ENCODE measurements at regions not wholly inside any gene's neighbourhood (a gene's known extent, or its start where the extent isn't known, plus 50 kb on each side); places are given as distances from the start of the nearest gene placed in this dataset.

DNA sequence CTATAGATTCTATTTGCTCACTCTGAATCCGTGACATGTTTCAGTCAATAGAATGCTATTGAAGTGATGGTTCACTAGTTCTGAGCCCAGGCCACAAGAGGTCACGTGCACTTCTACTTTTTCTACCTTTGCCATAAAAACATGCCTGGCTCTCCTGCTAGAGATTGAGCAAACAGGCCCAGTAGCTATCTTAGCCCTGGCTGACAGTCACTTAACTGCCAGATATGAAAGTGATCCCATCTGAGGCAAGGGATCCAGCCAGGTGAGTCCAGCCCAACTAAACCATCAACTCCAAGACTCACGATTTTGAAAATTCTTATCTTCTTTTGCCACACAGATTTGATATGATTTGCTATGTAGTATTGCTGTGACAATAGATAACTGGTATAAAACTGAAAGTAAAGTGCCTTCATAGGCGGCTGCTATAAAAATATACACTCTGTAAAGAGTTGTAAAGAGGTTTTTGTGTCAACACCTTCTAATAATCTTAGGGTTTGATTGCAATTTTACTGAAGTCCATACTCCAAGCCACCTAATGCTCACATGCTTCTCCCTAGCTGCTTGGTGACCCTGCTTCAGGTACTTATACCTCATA is 937.7 kb upstream of the SOX9 start:
- 78% methylated on average over 4 of the region's 4 CpGs for WGBS
- no peaks in the 10 kb centered on the region for H3K27me3 ChIP-seq (ENCODE audit: control insufficient read depth, insufficient read depth)
- H3K4me3 ChIP-seq (ENCODE audit: low read length): no peak overlapping the region
- no peaks in the 10 kb centered on the region for H3K9me3 ChIP-seq (ENCODE audit: control insufficient read depth, low read length)
- DNase-seq (no peak), ATAC-seq (no peak)
- no peaks in the 10 kb centered on the region for H3K4me1 ChIP-seq (ENCODE audit: control insufficient read depth, insufficient read depth, low read length)
- intact Hi-C loops (cut with DNase I): no loop called here
- no peak overlapping the region for H3K27ac ChIP-seq (ENCODE audit: low read length)

DNA sequence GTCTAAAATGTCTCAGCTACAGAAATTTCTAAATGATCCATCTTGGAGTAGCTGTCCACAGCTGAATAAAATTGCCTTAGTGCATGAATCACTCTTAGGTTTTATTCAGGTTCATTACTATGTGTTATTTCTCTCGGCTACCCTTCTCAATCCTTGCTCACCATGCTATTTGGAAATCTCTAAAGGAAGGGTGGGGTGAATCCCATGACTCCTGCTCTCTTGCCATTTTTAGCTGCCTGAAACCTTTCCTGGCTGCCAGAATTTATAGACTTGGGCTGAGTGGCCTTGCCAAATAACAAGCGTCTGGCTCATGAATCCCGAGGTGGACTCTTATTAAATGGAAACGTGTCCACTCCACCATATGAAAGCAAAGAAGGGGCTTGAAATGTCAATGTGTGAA is 936.1 kb upstream of the SOX9 start:
- peak in 1 of 2 donors; percentile 49 for ATAC-seq

DNA sequence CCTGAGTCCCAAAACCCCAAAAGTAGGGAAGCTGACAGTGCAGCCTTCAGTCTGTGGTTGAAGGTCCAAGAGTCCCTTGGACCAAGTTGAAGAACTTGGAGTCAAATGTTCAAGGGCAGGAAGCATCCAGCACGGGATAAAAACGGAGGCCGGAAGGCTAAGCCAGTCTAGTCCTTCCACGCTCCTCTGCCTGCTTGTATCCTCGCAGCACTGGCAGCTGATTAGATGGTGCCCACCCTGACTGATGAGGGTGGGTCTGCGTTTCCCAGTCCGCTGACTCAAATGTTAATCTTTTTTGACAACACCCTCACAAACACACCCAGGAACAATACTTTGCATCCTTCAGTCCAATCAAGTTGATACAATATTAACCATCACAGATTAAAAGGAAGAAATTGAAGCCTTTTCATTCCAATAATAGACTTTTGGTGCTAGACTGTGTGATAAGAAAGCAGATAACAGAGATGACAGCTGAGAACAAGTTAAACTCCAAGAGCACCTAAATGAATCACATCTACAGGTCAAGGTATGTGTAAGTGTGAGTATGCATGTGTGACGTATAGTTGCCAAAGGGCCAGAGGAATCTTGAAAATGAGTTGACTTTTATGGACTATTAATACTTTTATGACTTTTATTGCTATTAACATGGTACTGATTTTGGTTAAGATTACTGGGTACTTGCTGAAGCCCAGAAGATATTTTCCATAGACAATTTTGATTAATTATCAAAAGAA is 933.5 kb upstream of the SOX9 start:
- Histone ChIP-seq H3K27ac (ENCODE audit: low read length) (no peak overlapping the region), H3K4me1 (ENCODE audit: control insufficient read depth, insufficient read depth, low read length) (no peaks in the 10 kb centered on the region), H3K4me3 (ENCODE audit: low read length) (no peak overlapping the region), H3K27me3 (ENCODE audit: control insufficient read depth, insufficient read depth) (no peaks in the 10 kb centered on the region), H3K9me3 (ENCODE audit: control insufficient read depth, low read length) (no peaks in the 10 kb centered on the region)
- DNase-seq: no peak
- ATAC-seq: no peak
- intact Hi-C loops (cut with DNase I): no loop called here
- 92% methylated on average over 8 of the region's 8 CpGs for WGBS

More for the DNA sequence above, 936.1 kb upstream of the SOX9 start:
- no peaks in the 10 kb centered on the region for H3K27me3 ChIP-seq (ENCODE audit: control insufficient read depth, insufficient read depth)
- no peak overlapping the region for H3K27ac ChIP-seq (ENCODE audit: low read length)
- 74% methylated on average over 4 of the region's 4 CpGs for WGBS
- H3K9me3 ChIP-seq (ENCODE audit: control insufficient read depth, low read length): no peaks in the 10 kb centered on the region
- DNase-seq: no peak
- intact Hi-C loops (cut with DNase I): no loop called here
- H3K4me1 ChIP-seq (ENCODE audit: control insufficient read depth, insufficient read depth, low read length): no peaks in the 10 kb centered on the region
- H3K4me3 ChIP-seq (ENCODE audit: low read length): no peak overlapping the region

DNA sequence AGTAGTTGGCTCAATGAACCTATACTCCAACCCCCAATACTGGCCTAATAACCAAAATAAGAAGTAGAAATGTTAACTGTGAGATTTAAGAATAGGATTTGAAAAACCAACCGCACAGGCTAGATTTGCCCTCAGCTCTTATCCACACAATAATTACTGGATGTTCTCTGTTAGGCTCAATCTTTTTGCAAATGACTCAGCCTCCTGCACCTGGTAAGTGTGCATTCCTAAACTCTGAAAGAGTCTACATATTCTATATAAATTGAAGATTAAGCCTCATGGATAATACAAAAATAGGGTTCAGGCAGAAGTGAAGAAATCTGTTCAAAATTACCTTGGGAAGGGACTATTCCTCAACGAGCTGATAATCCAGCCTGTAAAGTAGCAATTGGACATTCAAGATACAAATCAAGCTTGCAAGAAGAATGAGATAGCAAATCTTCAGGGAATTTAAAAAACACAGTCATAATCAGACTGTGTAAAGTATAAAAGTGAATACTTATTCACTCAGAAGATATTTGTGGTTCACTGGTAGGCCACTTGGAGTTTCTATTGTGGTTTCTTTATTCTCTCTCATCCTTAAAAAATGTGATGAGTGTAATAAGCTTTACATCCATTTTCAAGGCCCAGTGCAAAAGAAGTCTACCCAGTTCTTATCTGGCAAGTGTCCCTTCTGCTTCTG is 931.9 kb upstream of the SOX9 start:
- no peak overlapping the region for H3K27ac ChIP-seq (ENCODE audit: low read length)
- intact Hi-C loops (cut with DNase I): no loop called here
- no peak for DNase-seq
- H3K9me3 ChIP-seq (ENCODE audit: control insufficient read depth, low read length): no peaks in the 10 kb centered on the region
- 69% methylated on average over 2 of the region's 2 CpGs for WGBS
- no peak overlapping the region for H3K4me3 ChIP-seq (ENCODE audit: low read length)
- no peaks in the 10 kb centered on the region for H3K4me1 ChIP-seq (ENCODE audit: control insufficient read depth, insufficient read depth, low read length)
- H3K27me3 ChIP-seq (ENCODE audit: control insufficient read depth, insufficient read depth): no peaks in the 10 kb centered on the region
- ATAC-seq: no peak

DNA sequence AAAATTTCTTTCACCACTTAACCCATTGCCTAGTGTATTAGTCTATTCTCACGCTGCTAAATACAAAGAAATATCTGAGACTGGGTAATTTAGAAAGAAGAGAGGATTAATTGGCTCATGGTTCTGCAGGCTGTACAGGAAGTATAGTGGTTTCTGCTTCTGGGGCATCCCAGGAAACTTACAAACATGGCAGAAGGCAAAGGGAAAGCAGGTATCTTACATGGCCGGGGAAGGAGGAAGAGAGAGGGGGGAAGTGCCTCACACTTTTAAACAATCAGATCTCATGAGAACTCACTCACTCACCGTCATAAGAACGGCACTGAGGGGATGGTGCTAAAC is 931.4 kb upstream of the SOX9 start:
- no peaks in the 10 kb centered on the region for H3K4me1 ChIP-seq (ENCODE audit: control insufficient read depth, insufficient read depth, low read length)
- WGBS: 66% methylated on average over 4 of the region's 4 CpGs
- no peaks in the 10 kb centered on the region for H3K27me3 ChIP-seq (ENCODE audit: control insufficient read depth, insufficient read depth)
- no peak overlapping the region for H3K4me3 ChIP-seq (ENCODE audit: low read length)
- ATAC-seq (no peak), DNase-seq (no peak)
- intact Hi-C loops (cut with DNase I): no loop called here
- no peak overlapping the region for H3K27ac ChIP-seq (ENCODE audit: low read length)
- no peaks in the 10 kb centered on the region for H3K9me3 ChIP-seq (ENCODE audit: control insufficient read depth, low read length)

DNA sequence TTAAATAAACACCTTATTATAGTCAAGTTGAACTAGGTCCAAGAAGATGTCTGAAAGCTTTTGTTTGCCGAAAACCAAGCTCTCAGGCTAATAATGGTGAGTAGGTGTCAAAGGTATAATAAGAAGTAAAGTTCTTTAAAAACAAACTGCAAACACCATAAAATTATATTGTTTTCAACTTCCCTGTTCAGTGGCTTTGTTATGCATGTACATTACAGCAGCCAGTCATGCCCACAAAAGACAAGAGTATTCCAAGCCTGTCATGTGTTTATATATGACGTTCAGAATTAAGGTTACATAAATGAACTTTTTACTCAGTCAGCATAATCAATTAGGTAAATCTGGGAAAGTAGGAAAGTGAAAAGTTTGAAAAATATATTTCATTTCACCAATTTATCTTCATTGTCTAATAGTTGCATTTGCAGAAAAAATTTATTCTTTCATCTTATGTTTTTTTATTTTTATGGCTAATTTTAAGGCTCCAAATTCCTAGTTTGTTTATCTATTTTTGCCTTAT is 928.7 kb upstream of the SOX9 start:
- no peak for ATAC-seq
- DNase-seq: no peak
- intact Hi-C loops (cut with DNase I): no loop called here
- no peaks in the 10 kb centered on the region for H3K4me1 ChIP-seq (ENCODE audit: control insufficient read depth, insufficient read depth, low read length)
- H3K27me3 ChIP-seq (ENCODE audit: control insufficient read depth, insufficient read depth): no peaks in the 10 kb centered on the region
- WGBS: 86% methylated on average over 2 of the region's 2 CpGs
- H3K27ac ChIP-seq (ENCODE audit: low read length): no peak overlapping the region
- no peak overlapping the region for H3K4me3 ChIP-seq (ENCODE audit: low read length)
- no peaks in the 10 kb centered on the region for H3K9me3 ChIP-seq (ENCODE audit: control insufficient read depth, low read length)

DNA sequence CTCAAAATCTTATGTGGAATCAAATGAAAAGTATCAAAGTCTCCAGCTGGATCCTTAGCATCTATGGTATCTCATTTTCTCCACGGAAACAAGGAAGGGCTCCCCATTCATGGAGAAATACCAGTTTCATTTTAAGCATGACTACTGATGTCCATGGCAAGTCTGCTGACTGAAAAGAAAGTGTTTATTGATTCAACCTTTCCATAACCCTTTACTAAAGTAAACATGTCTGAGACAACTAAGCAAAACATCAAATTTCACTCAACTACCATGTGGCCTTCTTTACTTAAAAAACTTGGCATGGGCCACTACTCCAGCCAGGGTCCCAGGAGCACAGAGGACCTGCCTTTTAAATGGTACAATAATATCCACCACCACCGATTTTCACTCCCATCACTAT is 928.0 kb upstream of the SOX9 start:
- no peak for DNase-seq
- Histone ChIP-seq H3K9me3 (ENCODE audit: control insufficient read depth, low read length) (no peaks in the 10 kb centered on the region), H3K27me3 (ENCODE audit: control insufficient read depth, insufficient read depth) (no peaks in the 10 kb centered on the region), H3K4me1 (ENCODE audit: control insufficient read depth, insufficient read depth, low read length) (no peaks in the 10 kb centered on the region), H3K4me3 (ENCODE audit: low read length) (no peak overlapping the region), H3K27ac (ENCODE audit: low read length) (no peak overlapping the region)
- intact Hi-C loops (cut with DNase I): no loop called here
- 65% methylated on average over 2 of the region's 2 CpGs for WGBS
- no peak for ATAC-seq

DNA sequence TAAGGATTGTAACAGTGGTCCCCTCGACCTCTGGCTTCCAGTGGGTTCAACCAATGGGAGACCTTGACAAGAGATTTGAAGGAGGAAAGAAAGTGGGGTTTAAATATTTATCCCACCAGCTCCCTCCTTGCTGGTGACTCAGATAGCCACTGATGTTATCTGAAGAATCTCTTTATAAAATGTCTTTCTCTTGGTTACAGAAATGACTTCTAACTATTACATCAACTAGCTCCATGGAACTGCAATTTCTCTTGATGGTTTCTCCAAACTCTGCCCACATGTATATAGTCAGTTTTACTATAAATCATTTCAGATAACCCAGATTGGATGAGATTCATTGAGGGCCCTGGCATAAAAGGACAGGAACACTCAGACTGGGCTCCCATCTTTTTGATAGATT is 920.2 kb upstream of the SOX9 start:
- Histone ChIP-seq H3K9me3 (ENCODE audit: control insufficient read depth, low read length) (no peaks in the 10 kb centered on the region), H3K27ac (ENCODE audit: low read length) (no peak overlapping the region), H3K4me1 (ENCODE audit: control insufficient read depth, insufficient read depth, low read length) (no peaks in the 10 kb centered on the region), H3K27me3 (ENCODE audit: control insufficient read depth, insufficient read depth) (no peaks in the 10 kb centered on the region), H3K4me3 (ENCODE audit: low read length) (no peak overlapping the region)
- DNase-seq (no peak), ATAC-seq (no peak)
- intact Hi-C loops (cut with DNase I): no loop called here
- WGBS: 50% methylated on average over 1 of the region's 1 CpG

DNA sequence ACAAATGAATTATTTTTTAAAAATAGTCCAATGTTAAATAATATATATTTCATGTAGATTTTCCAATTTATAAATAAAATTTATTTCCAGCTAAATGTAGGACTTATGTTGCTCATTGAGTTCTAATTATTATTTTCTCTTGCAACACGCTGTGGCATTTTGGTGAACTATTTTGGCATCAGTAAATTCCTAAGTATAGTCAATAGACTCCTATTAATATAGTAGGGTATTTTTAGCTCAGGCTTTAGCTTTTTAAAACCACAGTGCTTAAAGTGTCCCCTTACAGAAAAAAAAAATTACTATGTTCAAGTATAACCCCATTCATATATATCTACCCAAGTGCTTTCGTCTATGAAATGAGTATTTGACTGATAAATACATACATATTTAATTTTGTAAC is 919.2 kb upstream of the SOX9 start:
- intact Hi-C loops (cut with DNase I): no loop called here
- H3K27ac ChIP-seq (ENCODE audit: low read length): no peak overlapping the region

DNA sequence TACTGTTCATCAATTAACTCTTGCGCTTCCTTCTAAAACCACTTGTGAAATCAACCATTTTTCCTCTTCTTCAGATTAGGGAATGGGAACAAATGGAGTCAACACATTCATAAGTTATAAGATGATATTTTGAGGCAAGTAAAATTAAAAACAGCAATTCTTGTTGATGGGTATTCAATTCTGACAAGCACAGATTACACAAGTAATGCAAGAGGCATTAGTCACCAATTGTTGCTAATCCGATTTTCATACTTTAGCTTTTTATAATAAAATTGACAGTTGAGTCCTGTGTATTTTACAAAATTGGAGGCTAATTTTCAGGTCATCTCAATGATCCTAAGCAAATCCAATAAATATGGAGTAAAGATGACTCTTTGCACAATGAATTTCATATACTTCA is 918.4 kb upstream of the SOX9 start:
- Histone ChIP-seq H3K27ac (ENCODE audit: low read length) (no peak overlapping the region), H3K9me3 (ENCODE audit: control insufficient read depth, low read length) (no peaks in the 10 kb centered on the region), H3K4me1 (ENCODE audit: control insufficient read depth, insufficient read depth, low read length) (no peaks in the 10 kb centered on the region), H3K4me3 (ENCODE audit: low read length) (no peak overlapping the region), H3K27me3 (ENCODE audit: control insufficient read depth, insufficient read depth) (no peaks in the 10 kb centered on the region)
- intact Hi-C loops (cut with DNase I): no loop called here
- ATAC-seq (no peak), DNase-seq (no peak)
- WGBS: 92% methylated on average over 2 of the region's 2 CpGs

More for the DNA sequence above, 919.2 kb upstream of the SOX9 start:
- ATAC-seq: no peak
- no peaks in the 10 kb centered on the region for H3K4me1 ChIP-seq (ENCODE audit: control insufficient read depth, insufficient read depth, low read length)
- no peaks in the 10 kb centered on the region for H3K27me3 ChIP-seq (ENCODE audit: control insufficient read depth, insufficient read depth)
- no peak overlapping the region for H3K4me3 ChIP-seq (ENCODE audit: low read length)
- DNase-seq: no peak
- WGBS: 69% methylated on average over 2 of the region's 2 CpGs
- H3K9me3 ChIP-seq (ENCODE audit: control insufficient read depth, low read length): no peaks in the 10 kb centered on the region

DNA sequence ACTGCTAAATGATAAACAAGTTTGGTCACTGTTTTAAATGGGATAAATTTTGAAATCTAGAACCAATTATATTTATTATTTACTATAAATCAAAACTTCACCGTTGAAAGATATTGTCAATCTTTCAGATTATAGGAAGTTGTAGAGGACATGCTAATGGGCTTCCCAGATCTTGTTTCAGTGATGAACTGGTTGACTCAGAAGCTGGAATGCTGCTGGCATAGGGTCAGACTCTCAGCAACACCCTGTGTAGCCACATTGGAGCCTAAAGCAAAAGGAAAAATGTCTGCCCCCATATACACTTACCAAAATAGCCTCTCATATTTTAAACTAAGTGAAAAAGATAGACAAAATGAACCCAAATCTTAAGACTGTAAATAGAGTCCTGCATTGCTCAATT is 916.9 kb upstream of the SOX9 start:
- no peaks in the 10 kb centered on the region for H3K4me1 ChIP-seq (ENCODE audit: control insufficient read depth, insufficient read depth, low read length)
- H3K4me3 ChIP-seq (ENCODE audit: low read length): no peak overlapping the region
- intact Hi-C loops (cut with DNase I): no loop called here
- H3K27me3 ChIP-seq (ENCODE audit: control insufficient read depth, insufficient read depth): no peaks in the 10 kb centered on the region
- DNase-seq (no peak), ATAC-seq (no peak)
- H3K9me3 ChIP-seq (ENCODE audit: control insufficient read depth, low read length): no peaks in the 10 kb centered on the region
- 94% methylated on average over 1 of the region's 1 CpG for WGBS
- no peak overlapping the region for H3K27ac ChIP-seq (ENCODE audit: low read length)
